Suprapubic skin (tissue), 4 donors: ENCODE measurements at regions not wholly inside any gene's neighbourhood (a gene's known extent, or its start where the extent isn't known, plus 50 kb on each side); places are given as distances from the start of the nearest gene placed in this dataset.

Experiments used
- POLR2A ChIP-seq, 2 donors: fragments of 450-650 bp; IDR thresholded peaks; one replicate each; pipeline ENCODE4 v1.6.1; 2017; ENCODE audit warnings: antibody characterized with exemption in 2 of 2, mild to moderate bottlenecking in 2 of 2, moderate library complexity in 2 of 2
- POLR2AphosphoS5 ChIP-seq, 3 donors: sonication (generic); formaldehyde crosslinking; IDR thresholded peaks; one replicate each; pipeline ENCODE4 v1.6.1; 2017; ENCODE audit warnings: antibody characterized with exemption in 3 of 3
- TF ChIP-seq, protein P1 (sequence below), 2 donors: fragments of 200-600 bp in 1 of 2; fragments of 450-650 bp in 1 of 2; sonication (generic) in 1 of 2; IDR thresholded peaks; one replicate each; pipeline ENCODE4 v1.5.1; 2016 to 2019; ENCODE audit warnings: antibody characterized with exemption in 2 of 2, mild to moderate bottlenecking in 1 of 2, moderate library complexity in 1 of 2

DNA sequence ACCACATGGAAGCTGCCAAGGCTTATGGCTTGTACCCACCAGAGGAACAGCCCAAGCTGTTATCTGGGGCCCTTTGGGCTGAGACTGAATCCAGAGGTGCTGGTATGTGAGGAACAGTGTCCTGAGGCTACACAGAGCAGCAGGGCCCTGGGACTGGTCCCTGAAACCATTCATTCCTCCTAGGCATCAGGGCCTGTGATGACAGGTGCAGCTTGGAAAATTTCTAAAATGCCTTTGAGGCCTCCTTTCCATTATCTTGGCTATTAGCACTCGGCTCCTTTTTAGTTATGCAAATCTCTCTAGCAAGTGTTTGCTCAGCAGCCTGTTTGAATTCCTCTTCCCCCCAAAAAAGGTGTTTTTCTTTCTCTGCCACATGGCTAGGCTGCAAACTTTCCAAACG lies 1151.7 kb upstream of the LRRN3 start:
- TF ChIP-seq, protein P1, sequence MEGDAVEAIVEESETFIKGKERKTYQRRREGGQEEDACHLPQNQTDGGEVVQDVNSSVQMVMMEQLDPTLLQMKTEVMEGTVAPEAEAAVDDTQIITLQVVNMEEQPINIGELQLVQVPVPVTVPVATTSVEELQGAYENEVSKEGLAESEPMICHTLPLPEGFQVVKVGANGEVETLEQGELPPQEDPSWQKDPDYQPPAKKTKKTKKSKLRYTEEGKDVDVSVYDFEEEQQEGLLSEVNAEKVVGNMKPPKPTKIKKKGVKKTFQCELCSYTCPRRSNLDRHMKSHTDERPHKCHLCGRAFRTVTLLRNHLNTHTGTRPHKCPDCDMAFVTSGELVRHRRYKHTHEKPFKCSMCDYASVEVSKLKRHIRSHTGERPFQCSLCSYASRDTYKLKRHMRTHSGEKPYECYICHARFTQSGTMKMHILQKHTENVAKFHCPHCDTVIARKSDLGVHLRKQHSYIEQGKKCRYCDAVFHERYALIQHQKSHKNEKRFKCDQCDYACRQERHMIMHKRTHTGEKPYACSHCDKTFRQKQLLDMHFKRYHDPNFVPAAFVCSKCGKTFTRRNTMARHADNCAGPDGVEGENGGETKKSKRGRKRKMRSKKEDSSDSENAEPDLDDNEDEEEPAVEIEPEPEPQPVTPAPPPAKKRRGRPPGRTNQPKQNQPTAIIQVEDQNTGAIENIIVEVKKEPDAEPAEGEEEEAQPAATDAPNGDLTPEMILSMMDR (IDR thresholded peaks at IDR 0.05), result no peak
- no peak for TF ChIP-seq POLR2A (IDR thresholded peaks at IDR 0.05)
- no peak for TF ChIP-seq POLR2AphosphoS5 (IDR thresholded peaks at IDR 0.05)
